HG03095 (cell line): ENCODE measurements at regions not wholly inside any gene's neighbourhood (a gene's known extent, or its start where the extent isn't known, plus 50 kb on each side); places are given as distances from the start of the nearest gene placed in this dataset.
"Not testable (repeated sequence)": the region's sequence is repeated elsewhere in the genome, so short reads cannot be mapped to it uniquely, and the experiment has no call there.

Experiments
- ATAC-seq: cut with Tn5 transposase; IDR thresholded peaks from one replicate; pipeline ENCODE4 v1.9.1; 2021; ENCODE audit warnings: moderate library complexity; ENCODE audit not compliant: unreplicated experiment

DNA sequence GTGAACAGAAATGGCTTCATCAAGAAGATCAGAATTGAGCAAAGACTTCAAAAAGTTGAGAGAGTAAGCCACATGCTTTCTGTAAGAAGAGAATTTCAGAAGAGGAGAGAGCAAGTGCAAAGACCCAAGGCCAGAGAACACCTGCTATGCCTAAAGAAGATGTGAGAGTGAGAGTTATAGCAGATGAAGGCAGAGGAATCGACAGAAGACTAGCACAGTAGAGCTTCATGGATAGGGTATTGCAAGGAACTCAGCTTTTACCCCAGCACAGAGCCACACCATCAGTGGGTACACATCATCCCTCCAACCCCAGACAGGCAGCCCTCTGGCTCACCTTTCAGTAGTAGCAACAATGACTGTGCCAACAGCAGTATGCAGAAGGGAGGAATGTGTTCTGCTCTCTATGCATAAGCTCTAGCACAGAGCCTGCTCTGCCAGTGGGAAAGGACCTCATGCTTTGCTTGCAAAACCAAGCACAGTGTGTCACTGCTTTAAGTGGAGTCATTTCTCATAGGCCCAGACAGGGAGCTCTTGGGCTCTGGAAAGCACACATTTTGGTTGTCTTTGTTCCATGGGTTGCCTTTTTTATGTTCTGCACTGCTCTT lies 318.6 kb downstream of the NAF1 start:
- no peak for ATAC-seq

DNA sequence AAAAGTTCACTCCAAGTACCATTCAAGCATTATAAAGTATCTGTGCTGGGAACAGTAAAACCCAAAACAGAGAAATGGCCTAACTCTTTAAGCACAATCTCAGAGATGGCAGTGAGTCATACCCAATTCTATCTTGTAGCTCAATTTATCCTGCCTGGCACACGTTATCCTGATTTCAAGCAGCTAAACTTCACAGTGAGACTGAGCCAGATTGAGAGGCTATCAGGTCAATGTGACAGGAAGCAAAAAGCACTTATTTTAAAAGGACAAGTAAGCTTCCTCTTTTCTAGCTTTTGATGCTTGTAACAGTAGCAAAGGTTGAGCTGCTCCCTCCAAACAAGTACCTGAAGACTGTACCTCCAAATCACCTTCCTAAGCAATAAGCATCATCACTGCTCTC lies 324.9 kb downstream of the NAF1 start:
- ATAC-seq = no peak

DNA sequence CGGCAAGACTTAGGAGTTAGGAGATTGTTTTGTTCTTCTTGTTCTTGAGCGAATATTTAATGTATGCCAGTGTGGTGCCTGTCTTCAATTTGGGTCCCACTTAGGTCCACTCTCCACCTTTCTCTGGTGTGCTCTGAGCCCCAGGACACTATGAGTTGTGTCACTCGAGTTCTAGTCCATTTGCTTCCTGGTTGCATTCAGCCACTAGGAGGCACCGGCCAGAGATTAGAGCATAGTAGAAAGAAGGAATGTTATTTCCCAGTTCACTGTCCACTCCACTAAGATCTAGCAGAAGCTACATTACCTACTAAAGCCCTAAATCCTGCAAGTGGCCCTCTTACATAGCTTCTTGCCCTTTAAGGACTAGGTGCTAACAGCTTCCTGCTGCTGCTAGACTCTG lies 326.9 kb downstream of the NAF1 start:
- ATAC-seq = no peak

DNA sequence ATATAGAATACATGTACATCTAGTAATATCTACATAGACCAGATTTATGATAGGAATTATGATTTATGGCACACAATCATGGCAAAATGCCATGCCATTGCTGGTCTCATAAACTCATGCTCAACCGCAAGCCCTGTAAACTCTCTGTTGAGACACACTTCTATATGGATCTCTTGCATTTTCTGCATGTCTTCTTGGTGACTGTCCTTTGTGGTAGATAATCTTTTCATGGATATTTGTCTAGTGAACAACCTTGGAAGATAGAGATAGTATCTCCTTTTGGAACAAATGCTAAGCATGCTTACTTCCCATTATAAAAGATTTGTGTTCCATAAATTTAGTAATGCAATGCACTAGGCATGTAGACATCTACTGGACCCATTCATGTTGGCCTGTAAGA lies 328.0 kb downstream of the NAF1 start:
- no peak for ATAC-seq

DNA sequence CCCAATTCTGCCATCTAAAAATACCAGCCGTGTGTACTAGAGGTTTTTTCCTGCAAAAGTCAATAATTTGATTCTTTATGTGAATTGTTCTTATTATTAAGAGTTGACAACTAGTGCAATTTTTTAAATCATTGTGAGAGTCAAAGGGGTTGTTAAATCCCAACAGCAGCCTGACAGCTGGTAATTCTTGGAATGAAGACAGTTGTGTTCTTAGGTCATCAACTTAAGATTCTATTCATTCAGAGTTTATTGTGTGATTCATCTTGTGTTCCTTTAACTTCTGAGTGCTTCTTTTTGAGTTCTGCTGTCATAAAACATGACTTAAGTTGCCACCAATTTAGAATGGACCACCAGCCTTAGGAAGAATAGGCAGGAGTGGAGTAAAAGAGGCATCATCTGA lies 329.0 kb downstream of the NAF1 start:
- ATAC-seq = no peak

DNA sequence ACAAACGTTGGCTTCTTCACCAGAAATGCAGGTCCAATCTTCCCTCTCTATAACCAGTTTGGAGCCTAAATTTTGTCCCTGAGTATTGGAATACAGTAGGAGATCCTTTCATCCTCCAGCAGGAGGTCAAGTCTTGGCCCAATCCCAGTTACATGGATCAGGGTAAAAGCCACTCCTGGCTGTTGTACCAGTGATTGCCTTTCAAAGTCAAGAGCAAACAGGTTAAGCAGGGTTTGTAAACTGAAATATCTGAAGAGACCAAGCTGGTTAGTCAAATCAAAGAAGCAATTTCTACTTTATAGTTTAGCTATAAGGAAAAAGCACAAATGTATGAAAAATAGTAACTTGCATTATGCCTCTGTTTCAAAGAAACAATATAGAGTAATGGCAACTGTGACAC lies 329.4 kb downstream of the NAF1 start:
- ATAC-seq = no peak

DNA sequence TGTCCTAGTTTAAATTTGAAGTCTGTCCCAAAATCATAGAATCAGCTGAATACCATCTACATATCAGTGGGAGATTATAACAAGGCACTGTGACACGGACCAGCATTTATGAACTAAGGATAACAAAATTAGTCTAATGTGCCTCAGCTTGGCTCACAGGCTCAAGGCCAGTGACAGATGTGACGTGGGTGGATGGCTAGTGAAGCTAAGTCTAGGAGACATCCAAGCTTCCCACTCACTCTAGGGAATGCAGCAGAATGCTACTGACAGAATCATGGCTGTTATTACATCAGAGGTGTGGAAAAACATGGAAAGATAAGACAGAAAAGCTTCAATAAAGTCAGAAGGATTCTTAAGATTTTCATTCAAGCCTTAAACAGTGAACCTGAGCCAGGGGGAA lies 329.9 kb downstream of the NAF1 start:
- no peak for ATAC-seq

DNA sequence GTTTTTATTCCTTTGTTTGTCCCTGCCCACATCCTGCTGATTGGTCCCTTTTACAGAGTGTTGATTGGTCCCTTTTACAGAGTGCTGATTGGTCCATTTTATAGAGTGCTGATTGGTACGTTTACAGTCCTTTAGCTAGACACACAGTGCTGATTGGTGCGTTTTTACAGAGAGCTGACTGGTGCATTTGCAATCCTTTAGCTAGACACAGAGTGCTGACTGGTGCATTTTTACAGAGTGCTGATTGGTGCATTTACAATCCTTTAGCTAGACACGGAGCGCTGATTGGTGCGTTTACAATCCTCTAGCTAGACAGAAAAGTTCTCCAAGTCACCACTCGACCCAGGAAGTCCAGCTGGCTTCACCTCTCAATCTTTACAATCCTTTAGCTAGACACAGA lies 330.4 kb downstream of the NAF1 start:
- ATAC-seq = not testable (repeated sequence)

DNA sequence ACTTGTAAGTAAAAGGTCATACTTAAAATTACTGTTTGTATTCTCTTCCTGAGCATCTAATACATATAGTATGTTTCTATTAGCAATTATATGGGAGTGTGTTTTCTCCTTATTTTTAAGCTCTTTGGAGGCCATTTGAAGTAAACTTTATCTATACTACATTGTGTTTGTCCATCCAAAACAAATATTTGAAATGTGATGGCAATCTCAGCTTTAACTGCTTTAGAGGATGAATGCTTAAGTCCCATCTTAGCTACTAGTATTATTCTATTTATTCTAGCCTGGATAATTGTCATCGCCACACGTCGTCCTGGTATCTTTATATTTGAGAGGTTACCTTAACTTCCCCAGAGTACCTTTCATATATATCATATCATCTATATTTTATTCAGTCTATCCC lies 335.8 kb downstream of the NAF1 start:
- no peak for ATAC-seq

DNA sequence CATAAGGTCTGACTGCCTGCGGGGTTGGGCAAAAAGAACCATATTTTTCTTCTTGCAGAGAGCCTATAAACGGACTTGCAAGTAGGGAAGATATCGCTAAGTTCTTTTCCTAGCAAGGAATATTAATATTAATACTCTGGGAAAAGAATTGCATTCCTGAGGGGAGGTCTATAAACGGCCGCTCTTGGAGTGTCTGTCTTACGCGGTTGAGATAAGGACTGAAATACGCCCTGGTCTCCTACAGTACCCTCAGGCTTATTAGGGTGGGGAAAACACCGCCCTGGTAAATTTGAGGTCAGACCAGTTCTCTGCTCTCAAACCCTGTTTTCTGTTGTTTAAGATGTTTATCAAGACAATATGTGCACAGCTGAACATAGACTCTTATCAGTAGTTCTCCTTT lies 349.3 kb downstream of the NAF1 start:
- not testable (repeated sequence) for ATAC-seq

DNA sequence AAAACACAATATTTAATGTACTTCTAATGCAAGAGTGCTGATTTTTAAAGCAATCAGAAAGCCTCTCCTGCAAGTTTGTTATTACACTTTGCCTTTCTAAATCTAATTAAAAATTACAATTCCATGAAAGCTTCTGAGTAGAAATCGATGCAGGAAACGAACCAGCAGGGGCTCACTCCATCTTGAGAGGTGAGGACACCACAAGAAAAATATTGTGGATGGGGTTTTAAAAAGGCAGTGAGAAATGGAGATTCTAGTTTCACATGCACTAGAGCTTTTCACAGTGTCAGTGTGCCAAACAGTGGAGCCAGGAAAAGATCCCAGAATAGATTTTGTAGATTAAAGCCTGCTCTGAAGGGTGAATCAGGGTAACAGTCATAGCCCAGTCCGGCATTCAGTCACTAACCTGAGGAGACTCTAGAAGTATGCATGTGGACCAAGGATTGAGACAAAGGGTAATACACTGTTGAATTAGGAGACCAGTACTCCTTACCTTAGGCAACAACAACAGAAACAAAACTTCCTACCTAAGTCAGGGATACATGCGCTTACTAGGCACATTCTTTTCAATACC lies 362.3 kb downstream of the NAF1 start:
- ATAC-seq = no peak

DNA sequence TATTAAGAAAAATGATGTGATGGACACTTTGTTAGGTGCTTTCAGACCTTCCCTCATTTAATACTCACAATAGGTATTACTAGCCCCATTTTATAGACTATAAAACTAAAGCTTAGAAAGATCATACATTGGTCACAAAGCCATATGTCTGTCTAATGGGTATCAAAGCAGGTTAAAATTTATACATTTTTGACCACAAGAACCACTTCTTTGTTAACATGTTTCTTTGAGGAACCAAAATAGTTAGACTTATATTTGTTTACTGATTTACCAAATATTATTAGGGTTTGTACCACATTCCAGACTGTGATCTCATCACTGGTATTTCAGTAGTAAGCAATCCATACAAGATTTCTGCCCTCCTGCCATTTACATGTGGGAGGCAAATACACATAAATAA lies 363.3 kb downstream of the NAF1 start:
- ATAC-seq = no peak

DNA sequence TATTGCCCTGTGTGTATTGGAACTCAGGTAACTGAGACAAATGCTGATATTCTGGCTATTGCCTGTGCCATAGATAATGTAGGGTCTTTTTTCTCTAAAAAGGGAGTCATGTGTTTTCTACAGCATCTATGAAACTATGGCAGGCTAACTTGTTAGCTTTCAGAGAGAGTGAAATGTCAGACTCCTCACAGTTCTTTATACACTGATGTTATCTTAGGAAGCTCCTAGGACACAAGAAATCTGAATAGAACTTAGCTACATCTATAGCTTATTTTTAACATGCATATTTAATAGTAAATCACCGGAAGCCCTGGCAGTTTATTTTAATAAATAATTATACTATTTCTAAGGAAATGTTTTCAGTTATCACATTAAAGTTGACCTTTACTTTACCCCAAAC lies 369.6 kb downstream of the NAF1 start:
- no peak for ATAC-seq

DNA sequence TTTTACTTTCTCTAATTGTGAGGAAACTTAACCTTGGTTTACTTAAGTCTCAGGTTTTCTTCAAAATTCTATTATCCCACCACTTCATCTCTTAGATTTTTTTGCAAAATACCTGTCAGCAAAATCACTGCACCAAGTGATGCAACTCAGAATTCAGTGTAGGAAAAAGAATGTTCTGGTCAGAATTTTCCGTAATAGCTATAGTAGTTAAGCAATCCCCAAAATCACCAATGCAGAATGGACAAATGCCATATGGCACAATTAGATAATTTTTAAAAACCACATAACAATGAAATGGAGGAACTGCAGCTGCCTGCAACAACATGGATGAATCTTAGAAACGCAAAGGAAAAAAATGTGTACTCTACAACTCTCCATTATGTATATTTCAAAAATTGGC lies 373.1 kb downstream of the NAF1 start:
- ATAC-seq = no peak

DNA sequence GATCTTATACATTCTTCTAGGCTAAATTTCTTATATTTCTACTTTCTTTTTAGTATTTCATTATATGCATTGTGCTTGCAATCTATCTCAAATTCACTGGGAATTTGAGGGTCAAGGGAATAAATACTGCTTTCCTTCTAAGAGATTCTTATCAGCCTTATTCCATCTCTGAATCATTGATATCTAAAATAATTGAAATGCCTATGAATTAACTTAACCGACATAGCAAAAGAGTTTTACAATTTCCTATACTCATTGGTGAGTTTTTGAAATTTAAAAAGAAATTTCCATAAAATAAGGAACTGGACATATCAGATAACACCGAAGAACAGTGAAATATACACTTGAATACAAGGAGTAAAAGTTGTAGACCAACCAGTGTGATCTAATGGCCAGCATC lies 373.7 kb downstream of the NAF1 start:
- no peak for ATAC-seq

DNA sequence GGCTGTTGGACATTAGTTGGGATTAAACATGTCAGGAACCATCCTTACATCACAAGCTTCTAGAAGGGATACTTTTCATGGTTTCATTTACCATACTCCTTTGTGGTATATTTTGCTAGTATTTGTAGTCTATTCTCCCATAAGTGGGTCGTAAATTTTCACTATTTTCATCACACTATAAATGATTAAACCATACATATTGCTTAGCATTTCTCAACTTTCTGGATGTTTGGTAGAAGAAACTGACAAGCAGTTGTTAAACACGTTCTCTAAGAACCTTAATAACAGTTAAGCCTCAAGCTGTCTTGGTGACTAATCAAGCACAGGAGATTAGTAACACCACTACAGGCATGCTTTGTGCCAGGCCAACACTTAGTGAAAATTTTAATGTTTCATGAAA lies 375.5 kb downstream of the NAF1 start:
- ATAC-seq = no peak

DNA sequence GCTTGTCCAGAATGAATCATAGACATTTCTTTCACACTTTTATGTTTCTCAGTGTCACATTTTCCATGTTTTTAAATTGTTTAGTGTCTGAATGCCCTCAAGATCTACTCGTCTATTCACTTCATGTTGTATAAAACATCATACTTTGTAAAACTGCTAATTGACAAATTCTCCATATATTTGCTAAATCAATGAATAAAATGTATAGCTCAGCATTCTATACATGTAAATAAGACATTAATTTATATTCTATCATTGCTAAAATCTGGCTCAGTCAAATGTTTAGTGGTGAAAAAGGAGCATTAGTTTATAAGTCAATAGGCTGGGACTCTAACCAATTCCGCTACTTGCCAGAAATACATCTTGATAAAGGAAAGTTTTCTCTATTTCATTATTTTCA lies 379.6 kb downstream of the NAF1 start:
- no peak for ATAC-seq

DNA sequence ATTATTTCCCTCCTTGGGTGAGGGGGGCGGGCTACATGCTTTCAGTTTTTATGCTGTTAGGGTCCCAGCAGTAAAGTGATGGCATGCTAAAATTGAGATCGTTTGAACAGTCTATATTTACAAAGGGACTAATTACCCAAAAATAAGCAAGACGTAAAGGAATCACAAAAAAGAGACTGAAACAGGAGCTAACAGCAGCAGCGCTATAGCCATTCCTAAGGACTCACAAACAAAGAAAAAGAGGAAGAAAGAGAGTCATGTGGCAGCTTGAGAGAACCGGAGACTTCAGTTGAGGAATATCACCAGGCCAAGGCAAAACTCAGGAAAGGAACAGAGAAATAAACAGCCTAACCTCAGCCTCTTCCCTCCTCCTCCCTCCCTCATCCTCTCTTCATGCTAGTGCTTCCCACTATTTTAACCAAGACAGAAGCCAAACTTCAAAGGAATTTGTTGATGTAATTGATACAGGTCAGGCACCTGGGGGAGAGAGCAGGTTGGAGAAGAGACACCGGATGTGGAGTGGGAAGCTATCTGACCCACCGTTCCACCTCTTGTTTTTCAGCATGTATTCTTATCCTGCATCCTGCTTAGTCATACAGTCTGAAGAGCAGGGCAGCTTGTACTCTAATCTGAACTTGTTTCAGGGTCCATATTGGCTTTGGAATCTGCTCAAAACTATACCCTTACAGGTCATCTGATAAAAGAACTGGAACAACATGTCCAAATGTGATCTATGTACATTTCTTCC lies 383.7 kb downstream of the NAF1 start:
- ATAC-seq = no peak

DNA sequence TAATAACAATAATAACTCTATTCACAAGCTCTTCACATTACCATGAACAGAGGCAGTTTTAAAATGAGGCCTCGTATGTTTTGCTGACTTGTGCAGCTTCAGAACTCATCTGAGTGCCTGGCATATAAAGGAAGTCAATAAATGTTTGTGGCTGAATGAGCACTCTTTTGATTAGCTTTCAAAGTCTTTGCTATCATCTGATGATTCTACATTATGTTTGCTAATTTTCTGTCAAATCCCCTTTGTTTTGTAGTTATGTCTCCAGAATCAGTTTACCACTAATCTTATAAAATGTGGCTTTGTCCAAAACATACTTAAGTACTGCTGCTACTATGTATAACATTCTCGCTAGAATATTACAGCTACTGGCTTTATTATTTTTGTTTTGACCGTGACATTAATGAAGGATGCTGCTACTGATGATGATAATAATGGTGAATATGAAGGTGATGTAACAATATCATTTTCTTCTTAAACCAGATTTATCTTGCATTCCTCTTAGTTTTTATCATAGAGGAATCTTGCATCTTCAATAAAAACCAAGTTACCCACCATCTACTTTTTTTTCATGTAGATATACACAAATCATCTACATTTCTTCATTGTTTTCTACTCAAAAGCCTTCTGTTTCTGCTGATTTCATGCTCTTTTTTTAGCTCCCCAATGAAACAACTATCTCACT lies 384.5 kb downstream of the NAF1 start:
- no peak for ATAC-seq

DNA sequence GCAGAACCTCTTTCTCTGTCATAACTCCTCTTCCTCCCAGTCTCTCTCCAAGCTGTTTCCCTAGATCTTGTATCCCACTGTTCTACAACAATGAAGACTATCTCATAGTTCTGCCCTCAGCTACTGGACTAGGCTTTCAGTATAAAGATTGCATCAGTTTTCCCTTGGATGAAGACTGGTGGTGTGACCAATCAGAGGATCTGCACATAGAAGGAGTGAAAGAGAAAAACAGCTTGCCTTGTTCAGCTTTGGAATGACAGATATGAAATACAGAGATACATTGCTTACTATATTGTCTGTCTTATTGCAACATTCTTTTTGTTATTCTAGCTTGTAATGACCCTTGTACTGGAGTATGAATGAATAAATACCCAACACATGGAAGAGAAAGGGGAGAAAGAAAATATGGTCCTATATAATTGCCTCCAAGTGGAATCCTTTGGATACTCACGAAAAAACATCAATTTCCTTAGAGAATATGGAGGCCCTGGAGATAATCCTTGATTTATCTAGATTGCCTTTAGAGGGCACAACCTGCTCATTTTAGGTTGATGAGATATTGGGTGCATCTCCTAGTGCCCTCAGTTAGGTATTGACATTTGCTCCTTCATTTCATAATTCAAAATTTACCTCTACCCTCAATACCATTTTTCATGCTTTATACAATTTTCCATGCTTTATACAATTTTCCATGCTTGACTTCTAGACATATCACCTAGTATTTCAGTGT lies 395.8 kb downstream of the NAF1 start:
- no peak for ATAC-seq

DNA sequence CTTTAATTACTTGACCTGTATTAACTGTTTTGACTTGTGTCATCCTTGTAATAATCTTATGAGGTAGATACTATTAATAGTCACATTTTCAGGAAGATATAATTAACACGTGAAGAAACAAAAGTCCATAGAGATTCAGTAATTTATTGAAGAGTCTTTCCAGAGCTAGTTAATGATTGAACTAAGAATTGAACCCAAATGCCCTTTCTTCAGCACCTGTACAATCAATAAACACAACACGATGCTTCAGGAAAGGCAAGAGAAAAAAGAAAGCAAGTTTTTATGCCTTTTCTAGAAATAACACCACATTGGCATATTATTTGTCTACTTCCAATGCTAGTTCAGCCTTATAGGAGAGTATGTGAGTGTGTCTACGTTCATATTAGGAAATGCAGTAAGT lies 399.6 kb downstream of the NAF1 start:
- ATAC-seq = no peak
